HEK293T (cell line): ENCODE measurements at regions not wholly inside any gene's neighbourhood (a gene's known extent, or its start where the extent isn't known, plus 50 kb on each side); places are given as distances from the start of the nearest gene placed in this dataset.

Experiments
- CTCF ChIA-PET: fragments of 350-600 bp; formaldehyde crosslinking; extraction: SDS; loops from one replicate; lab custom pipeline; 2021; ENCODE audit warnings: antibody characterized with exemption, inconsistent platforms; lab: Yijun Ruan, JAX
- POLR2A ChIA-PET: fragments of 350-600 bp; formaldehyde crosslinking; extraction: SDS; loops from one replicate; lab custom pipeline; 2020; ENCODE audit warnings: antibody characterized with exemption, inconsistent platforms; lab: Yijun Ruan, JAX
- DNase-seq: peaks from one replicate; pipeline ENCODE4 v3.0.0; 2012; ENCODE audit warnings: mixed read lengths; ENCODE audit errors: extremely low spot score
- ARNT ChIP-seq: fragments of 450-650 bp; IDR thresholded peaks from 2 replicates; pipeline ENCODE4 v1.6.1; 2017; ENCODE audit warnings: mild to moderate bottlenecking
- BHLHE40 ChIP-seq: fragments of 450-650 bp; IDR thresholded peaks from 2 replicates; pipeline ENCODE4 v1.6.1; 2016; ENCODE audit warnings: mild to moderate bottlenecking, moderate library complexity, borderline replicate concordance
- CTBP1 ChIP-seq: fragments of 450-650 bp; IDR thresholded peaks from 2 replicates; pipeline ENCODE4 v1.6.1; 2016; ENCODE audit warnings: borderline replicate concordance
- ELF4 ChIP-seq: fragments of 450-650 bp; IDR thresholded peaks from 2 replicates; pipeline ENCODE4 v1.6.1; 2017; ENCODE audit warnings: antibody characterized with exemption
- FOXA1 ChIP-seq: fragments of 450-650 bp; IDR thresholded peaks from 2 replicates; pipeline ENCODE4 v1.6.1; 2016; ENCODE audit warnings: mild to moderate bottlenecking
- FOXK2 ChIP-seq: fragments of 450-650 bp; IDR thresholded peaks from 2 replicates; pipeline ENCODE4 v1.6.1; 2016; ENCODE audit warnings: mild to moderate bottlenecking
- FOXM1 ChIP-seq: fragments of 450-650 bp; IDR thresholded peaks from 2 replicates; pipeline ENCODE4 v1.6.1; 2017; ENCODE audit warnings: mild to moderate bottlenecking, borderline replicate concordance
- HDGF ChIP-seq: fragments of 450-650 bp; IDR thresholded peaks from 2 replicates; pipeline ENCODE4 v1.6.1; 2017; ENCODE audit warnings: antibody characterized with exemption, borderline replicate concordance
- L3MBTL2 ChIP-seq: fragments of 450-650 bp; conservative IDR thresholded peaks from 2 replicates; pipeline ENCODE4 v1.6.1; 2016; ENCODE audit warnings: mild to moderate bottlenecking
- LEF1 ChIP-seq: fragments of 450-650 bp; IDR thresholded peaks from 2 replicates; pipeline ENCODE4 v1.6.1; 2017; ENCODE audit warnings: mild to moderate bottlenecking, borderline replicate concordance
- NFRKB ChIP-seq: fragments of 450-650 bp; IDR thresholded peaks from 2 replicates; pipeline ENCODE4 v1.6.1; 2016; ENCODE audit warnings: mild to moderate bottlenecking, moderate library complexity
- PKNOX1 ChIP-seq: fragments of 450-650 bp; IDR thresholded peaks from 2 replicates; pipeline ENCODE4 v1.6.1; 2016
- SP1 ChIP-seq: fragments of 450-650 bp; IDR thresholded peaks from 2 replicates; pipeline ENCODE4 v1.6.1; 2017
- SUZ12 ChIP-seq: fragments of 450-650 bp; IDR thresholded peaks from 2 replicates; pipeline ENCODE4 v1.6.1; 2016; ENCODE audit warnings: mild to moderate bottlenecking
- TARDBP ChIP-seq: fragments of 450-650 bp; IDR thresholded peaks from 2 replicates; pipeline ENCODE4 v1.6.1; 2016
- ZNF384 ChIP-seq: fragments of 450-650 bp; IDR thresholded peaks from 2 replicates; pipeline ENCODE4 v1.6.1; 2016

GRCh38 chr17:71269201-71269600 lies 851.6 kb upstream of the SOX9 start:
- DNase-seq = no peak
- CTCF ChIA-PET = no interaction called here
- POLR2A ChIA-PET = no interaction called here
- TF ChIP-seq FOXA1 (no peak), LEF1 (no peak), FOXK2 (no peak), SP1 (no peak), ARNT (no peak), L3MBTL2 (no peak), TARDBP (no peak), HDGF (no peak), SUZ12 (no peak), NFRKB (no peak), FOXM1 (no peak), BHLHE40 (no peak), ZNF384 (no peak), PKNOX1 (no peak), ELF4 (no peak), CTBP1 (no peak)

- CTCF ChIA-PET = no interaction called here
- TF ChIP-seq BHLHE40 = no peak
- no peak for TF ChIP-seq CTBP1
- TF ChIP-seq HDGF = no peak
- no peak for TF ChIP-seq SP1
- no peak for TF ChIP-seq ARNT
- TF ChIP-seq PKNOX1 = no peak
- TF ChIP-seq L3MBTL2 = no peak
- no peak for TF ChIP-seq ZNF384
- TF ChIP-seq ELF4 = no peak
- POLR2A ChIA-PET = no interaction called here
- no peak for DNase-seq
Observed at GRCh38 chr17:71273441-71273840, 847.4 kb upstream of the SOX9 start.

- TF ChIP-seq CTBP1 = no peak
- no peak for TF ChIP-seq L3MBTL2
- no peak for TF ChIP-seq FOXA1
- no peak for TF ChIP-seq SP1
- no peak for TF ChIP-seq ELF4
- no peak for TF ChIP-seq FOXK2
- no peak for TF ChIP-seq LEF1
- TF ChIP-seq ARNT = no peak
- no peak for TF ChIP-seq NFRKB
- TF ChIP-seq FOXM1 = no peak
- no peak for TF ChIP-seq TARDBP
- ChIA-PET POLR2A (no interaction called here), CTCF (no interaction called here)
- no peak for DNase-seq
Observed at GRCh38 chr17:71276079-71276478, 844.7 kb upstream of the SOX9 start.

- POLR2A ChIA-PET = no interaction called here
- CTCF ChIA-PET = no interaction called here
- DNase-seq = no peak
- no peak for TF ChIP-seq ARNT
- TF ChIP-seq BHLHE40 = no peak
- TF ChIP-seq CTBP1 = no peak
- no peak for TF ChIP-seq NFRKB
- TF ChIP-seq ELF4 = no peak
- TF ChIP-seq ZNF384 = no peak
- no peak for TF ChIP-seq HDGF
- TF ChIP-seq SP1 = no peak
- TF ChIP-seq LEF1 = no peak
- no peak for TF ChIP-seq FOXM1
- no peak for TF ChIP-seq FOXA1
- no peak for TF ChIP-seq PKNOX1
Observed at GRCh38 chr17:71283486-71283885, 837.3 kb upstream of the SOX9 start.

- CTCF ChIA-PET = interaction anchor here (0.7 kb wide), 1 partner anchor 33 kb away, joined by 3 read pairs; no protein-coding TSS in a partner anchor
- POLR2A ChIA-PET = no interaction called here
- no peak for TF ChIP-seq TARDBP
- no peak for DNase-seq
Observed at GRCh38 chr17:71284032-71284755, 836.6 kb upstream of the SOX9 start.

GRCh38 chr17:71286625-71287024 lies 834.2 kb upstream of the SOX9 start:
- no peak for DNase-seq
- TF ChIP-seq LEF1 (no peak), TARDBP (no peak), CTBP1 (no peak), NFRKB (no peak), FOXA1 (no peak), BHLHE40 (no peak), HDGF (no peak), SP1 (no peak), ELF4 (no peak), ARNT (no peak), ZNF384 (no peak), PKNOX1 (no peak), FOXK2 (no peak), SUZ12 (no peak), L3MBTL2 (no peak), FOXM1 (no peak)
- POLR2A ChIA-PET = no interaction called here
- CTCF ChIA-PET = no interaction called here
